ENCODE measurements at regions not wholly inside any gene's neighbourhood (a gene's known extent, or its start where the extent isn't known, plus 50 kb on each side); places are given as distances from the start of the nearest gene placed in this dataset.

DNA sequence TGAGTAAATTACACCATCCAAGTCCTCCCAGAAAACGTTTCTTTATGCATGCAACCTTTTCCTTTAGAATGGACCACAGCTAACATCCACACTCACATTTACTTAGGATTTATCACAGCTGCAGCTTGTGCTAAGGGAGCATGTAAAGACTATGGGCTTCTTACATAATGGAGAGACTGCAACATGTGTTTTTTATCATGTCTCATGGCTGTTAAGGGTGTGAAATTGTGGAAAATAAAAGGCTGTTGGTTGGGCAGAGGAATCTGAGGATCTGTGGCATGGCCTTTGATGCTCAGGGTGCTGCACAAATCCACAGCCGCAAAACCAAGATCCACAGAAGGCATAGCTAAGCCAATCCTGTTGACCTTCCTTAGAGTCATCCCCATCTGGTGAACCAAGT, 112.0 kb upstream of the MTNR1B start:
- H3K4me2 ChIP-seq, result no peak overlapping the region
- Mint-ChIP-seq H3K4me3 (no peak overlapping the region), H3K4me1 (no peaks in the 10 kb centered on the region), H3K27ac (no peak overlapping the region), H3K36me3 (ENCODE audit: low read depth) (peaks cover 34% of the 10 kb centered on the region), H3K27me3 (ENCODE audit: insufficient read depth, low read depth, poor library complexity) (no peaks in the 10 kb centered on the region), H3K9me3 (peaks cover 2% of the 10 kb centered on the region; the same call in 1 of the 3 replicates)
- no peaks in the 10 kb centered on the region for H4K20me1 ChIP-seq (replicated peaks; ENCODE audit: insufficient read depth)
- H3K27ac ChIP-seq (ENCODE audit: low read depth), result no peak overlapping the region
- no peaks in the 10 kb centered on the region for H3K27me3 ChIP-seq (ENCODE audit: insufficient read depth)
- no peak for TF ChIP-seq CREB1 (CRISPR knock-in tag; IDR thresholded peaks at IDR 0.05; ENCODE audit: low read depth)
- TF ChIP-seq ZNF114 (CRISPR knock-in tag; IDR thresholded peaks at IDR 0.05), result no peak
- TF ChIP-seq ZNF331 (CRISPR knock-in tag; IDR thresholded peaks at IDR 0.05; ENCODE audit: low read depth), result no peak
- no peak for TF ChIP-seq NANOG (IDR thresholded peaks at IDR 0.05; ENCODE audit: borderline replicate concordance)
- TF ChIP-seq, protein P1, sequence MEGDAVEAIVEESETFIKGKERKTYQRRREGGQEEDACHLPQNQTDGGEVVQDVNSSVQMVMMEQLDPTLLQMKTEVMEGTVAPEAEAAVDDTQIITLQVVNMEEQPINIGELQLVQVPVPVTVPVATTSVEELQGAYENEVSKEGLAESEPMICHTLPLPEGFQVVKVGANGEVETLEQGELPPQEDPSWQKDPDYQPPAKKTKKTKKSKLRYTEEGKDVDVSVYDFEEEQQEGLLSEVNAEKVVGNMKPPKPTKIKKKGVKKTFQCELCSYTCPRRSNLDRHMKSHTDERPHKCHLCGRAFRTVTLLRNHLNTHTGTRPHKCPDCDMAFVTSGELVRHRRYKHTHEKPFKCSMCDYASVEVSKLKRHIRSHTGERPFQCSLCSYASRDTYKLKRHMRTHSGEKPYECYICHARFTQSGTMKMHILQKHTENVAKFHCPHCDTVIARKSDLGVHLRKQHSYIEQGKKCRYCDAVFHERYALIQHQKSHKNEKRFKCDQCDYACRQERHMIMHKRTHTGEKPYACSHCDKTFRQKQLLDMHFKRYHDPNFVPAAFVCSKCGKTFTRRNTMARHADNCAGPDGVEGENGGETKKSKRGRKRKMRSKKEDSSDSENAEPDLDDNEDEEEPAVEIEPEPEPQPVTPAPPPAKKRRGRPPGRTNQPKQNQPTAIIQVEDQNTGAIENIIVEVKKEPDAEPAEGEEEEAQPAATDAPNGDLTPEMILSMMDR (conservative IDR thresholded peaks at IDR 0.05; ENCODE audit: low read depth in 2 of 2), result no peak
- TF ChIP-seq, protein P2, sequence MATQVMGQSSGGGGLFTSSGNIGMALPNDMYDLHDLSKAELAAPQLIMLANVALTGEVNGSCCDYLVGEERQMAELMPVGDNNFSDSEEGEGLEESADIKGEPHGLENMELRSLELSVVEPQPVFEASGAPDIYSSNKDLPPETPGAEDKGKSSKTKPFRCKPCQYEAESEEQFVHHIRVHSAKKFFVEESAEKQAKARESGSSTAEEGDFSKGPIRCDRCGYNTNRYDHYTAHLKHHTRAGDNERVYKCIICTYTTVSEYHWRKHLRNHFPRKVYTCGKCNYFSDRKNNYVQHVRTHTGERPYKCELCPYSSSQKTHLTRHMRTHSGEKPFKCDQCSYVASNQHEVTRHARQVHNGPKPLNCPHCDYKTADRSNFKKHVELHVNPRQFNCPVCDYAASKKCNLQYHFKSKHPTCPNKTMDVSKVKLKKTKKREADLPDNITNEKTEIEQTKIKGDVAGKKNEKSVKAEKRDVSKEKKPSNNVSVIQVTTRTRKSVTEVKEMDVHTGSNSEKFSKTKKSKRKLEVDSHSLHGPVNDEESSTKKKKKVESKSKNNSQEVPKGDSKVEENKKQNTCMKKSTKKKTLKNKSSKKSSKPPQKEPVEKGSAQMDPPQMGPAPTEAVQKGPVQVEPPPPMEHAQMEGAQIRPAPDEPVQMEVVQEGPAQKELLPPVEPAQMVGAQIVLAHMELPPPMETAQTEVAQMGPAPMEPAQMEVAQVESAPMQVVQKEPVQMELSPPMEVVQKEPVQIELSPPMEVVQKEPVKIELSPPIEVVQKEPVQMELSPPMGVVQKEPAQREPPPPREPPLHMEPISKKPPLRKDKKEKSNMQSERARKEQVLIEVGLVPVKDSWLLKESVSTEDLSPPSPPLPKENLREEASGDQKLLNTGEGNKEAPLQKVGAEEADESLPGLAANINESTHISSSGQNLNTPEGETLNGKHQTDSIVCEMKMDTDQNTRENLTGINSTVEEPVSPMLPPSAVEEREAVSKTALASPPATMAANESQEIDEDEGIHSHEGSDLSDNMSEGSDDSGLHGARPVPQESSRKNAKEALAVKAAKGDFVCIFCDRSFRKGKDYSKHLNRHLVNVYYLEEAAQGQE (IDR thresholded peaks at IDR 0.05; ENCODE audit: unreplicated experiment), result no peak
- TF ChIP-seq EZH2phosphoT487 (IDR thresholded peaks at IDR 0.05; ENCODE audit: unreplicated experiment), result no peak
- H2AFZ ChIP-seq, result no peak overlapping the region
- ATAC-seq (no peak), DNase-seq (ENCODE audit: low spot score) (no peak)
- no peaks in the 10 kb centered on the region for H3F3A ChIP-seq (replicated peaks; ENCODE audit: low read depth)
- H3K4me1 ChIP-seq (ENCODE audit: insufficient read depth), result no peaks in the 10 kb centered on the region
- H3K36me3 ChIP-seq (ENCODE audit: insufficient read depth), result no peaks in the 10 kb centered on the region
- H3K4me3 ChIP-seq, result no peak overlapping the region
- no peaks in the 10 kb centered on the region for H3K9me2 ChIP-seq (ENCODE audit: insufficient read depth)
- no peaks in the 10 kb centered on the region for H3K79me2 ChIP-seq (replicated peaks; ENCODE audit: insufficient read depth)

DNA sequence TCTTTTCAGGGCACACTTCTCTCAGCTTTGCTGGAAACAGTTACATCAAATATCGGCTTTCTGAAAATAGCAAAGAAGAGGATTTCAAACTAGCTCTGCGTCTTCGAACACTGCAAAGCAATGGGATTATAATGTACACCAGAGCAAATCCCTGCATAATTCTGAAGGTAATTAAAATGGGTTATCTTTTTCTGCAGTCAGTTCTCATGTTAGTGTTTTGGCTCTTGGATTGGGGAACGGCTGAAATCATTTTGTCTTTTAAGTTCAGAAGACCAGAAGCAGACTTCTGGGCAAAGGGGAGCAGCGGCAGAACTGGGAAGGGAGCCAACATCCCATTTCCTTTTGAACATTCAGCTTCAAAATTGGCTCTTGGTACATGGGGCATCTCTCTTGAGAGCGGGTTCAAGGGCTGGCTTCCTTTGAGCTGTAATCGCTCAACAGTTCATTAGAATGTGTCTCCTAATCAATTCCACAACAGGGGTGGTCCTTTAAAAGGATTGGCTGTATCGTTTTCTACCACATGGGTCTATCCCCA, 110.2 kb upstream of the MTNR1B start:
- H3K36me3 Mint-ChIP-seq (ENCODE audit: low read depth), result peaks cover 18% of the 10 kb centered on the region; the same call in 2 of the 3 replicates
- Histone ChIP-seq H3K4me3 (no peak overlapping the region), H3K4me1 (ENCODE audit: insufficient read depth) (no peaks in the 10 kb centered on the region), H3K27me3 (ENCODE audit: insufficient read depth) (no peaks in the 10 kb centered on the region), H3K9me2 (ENCODE audit: insufficient read depth) (no peaks in the 10 kb centered on the region), H3F3A (replicated peaks; ENCODE audit: low read depth) (no peaks in the 10 kb centered on the region), H3K79me2 (replicated peaks; ENCODE audit: insufficient read depth) (no peaks in the 10 kb centered on the region), H3K27ac (ENCODE audit: low read depth) (no peak overlapping the region), H2AFZ (no peak overlapping the region), H3K4me2 (no peak overlapping the region), H4K20me1 (replicated peaks; ENCODE audit: insufficient read depth) (no peaks in the 10 kb centered on the region), H3K36me3 (ENCODE audit: insufficient read depth) (no peaks in the 10 kb centered on the region)
- no peak for ATAC-seq
- H3K4me1 Mint-ChIP-seq, result no peaks in the 10 kb centered on the region
- H3K9me3 Mint-ChIP-seq, result no peaks in the 10 kb centered on the region
- no peak overlapping the region; the same call in 1 of the 2 replicates for H3K27ac Mint-ChIP-seq
- H3K4me3 Mint-ChIP-seq, result no peak overlapping the region
- DNase-seq (ENCODE audit: low spot score), result no peak
- no peaks in the 10 kb centered on the region for H3K27me3 Mint-ChIP-seq (ENCODE audit: insufficient read depth, low read depth, poor library complexity)
- TF ChIP-seq ZNF331 (CRISPR knock-in tag; IDR thresholded peaks at IDR 0.05; ENCODE audit: low read depth) (no peak), EZH2 (IDR thresholded peaks at IDR 0.05; ENCODE audit: low read depth, unreplicated experiment) (no peak)
- TF ChIP-seq, protein P3, sequence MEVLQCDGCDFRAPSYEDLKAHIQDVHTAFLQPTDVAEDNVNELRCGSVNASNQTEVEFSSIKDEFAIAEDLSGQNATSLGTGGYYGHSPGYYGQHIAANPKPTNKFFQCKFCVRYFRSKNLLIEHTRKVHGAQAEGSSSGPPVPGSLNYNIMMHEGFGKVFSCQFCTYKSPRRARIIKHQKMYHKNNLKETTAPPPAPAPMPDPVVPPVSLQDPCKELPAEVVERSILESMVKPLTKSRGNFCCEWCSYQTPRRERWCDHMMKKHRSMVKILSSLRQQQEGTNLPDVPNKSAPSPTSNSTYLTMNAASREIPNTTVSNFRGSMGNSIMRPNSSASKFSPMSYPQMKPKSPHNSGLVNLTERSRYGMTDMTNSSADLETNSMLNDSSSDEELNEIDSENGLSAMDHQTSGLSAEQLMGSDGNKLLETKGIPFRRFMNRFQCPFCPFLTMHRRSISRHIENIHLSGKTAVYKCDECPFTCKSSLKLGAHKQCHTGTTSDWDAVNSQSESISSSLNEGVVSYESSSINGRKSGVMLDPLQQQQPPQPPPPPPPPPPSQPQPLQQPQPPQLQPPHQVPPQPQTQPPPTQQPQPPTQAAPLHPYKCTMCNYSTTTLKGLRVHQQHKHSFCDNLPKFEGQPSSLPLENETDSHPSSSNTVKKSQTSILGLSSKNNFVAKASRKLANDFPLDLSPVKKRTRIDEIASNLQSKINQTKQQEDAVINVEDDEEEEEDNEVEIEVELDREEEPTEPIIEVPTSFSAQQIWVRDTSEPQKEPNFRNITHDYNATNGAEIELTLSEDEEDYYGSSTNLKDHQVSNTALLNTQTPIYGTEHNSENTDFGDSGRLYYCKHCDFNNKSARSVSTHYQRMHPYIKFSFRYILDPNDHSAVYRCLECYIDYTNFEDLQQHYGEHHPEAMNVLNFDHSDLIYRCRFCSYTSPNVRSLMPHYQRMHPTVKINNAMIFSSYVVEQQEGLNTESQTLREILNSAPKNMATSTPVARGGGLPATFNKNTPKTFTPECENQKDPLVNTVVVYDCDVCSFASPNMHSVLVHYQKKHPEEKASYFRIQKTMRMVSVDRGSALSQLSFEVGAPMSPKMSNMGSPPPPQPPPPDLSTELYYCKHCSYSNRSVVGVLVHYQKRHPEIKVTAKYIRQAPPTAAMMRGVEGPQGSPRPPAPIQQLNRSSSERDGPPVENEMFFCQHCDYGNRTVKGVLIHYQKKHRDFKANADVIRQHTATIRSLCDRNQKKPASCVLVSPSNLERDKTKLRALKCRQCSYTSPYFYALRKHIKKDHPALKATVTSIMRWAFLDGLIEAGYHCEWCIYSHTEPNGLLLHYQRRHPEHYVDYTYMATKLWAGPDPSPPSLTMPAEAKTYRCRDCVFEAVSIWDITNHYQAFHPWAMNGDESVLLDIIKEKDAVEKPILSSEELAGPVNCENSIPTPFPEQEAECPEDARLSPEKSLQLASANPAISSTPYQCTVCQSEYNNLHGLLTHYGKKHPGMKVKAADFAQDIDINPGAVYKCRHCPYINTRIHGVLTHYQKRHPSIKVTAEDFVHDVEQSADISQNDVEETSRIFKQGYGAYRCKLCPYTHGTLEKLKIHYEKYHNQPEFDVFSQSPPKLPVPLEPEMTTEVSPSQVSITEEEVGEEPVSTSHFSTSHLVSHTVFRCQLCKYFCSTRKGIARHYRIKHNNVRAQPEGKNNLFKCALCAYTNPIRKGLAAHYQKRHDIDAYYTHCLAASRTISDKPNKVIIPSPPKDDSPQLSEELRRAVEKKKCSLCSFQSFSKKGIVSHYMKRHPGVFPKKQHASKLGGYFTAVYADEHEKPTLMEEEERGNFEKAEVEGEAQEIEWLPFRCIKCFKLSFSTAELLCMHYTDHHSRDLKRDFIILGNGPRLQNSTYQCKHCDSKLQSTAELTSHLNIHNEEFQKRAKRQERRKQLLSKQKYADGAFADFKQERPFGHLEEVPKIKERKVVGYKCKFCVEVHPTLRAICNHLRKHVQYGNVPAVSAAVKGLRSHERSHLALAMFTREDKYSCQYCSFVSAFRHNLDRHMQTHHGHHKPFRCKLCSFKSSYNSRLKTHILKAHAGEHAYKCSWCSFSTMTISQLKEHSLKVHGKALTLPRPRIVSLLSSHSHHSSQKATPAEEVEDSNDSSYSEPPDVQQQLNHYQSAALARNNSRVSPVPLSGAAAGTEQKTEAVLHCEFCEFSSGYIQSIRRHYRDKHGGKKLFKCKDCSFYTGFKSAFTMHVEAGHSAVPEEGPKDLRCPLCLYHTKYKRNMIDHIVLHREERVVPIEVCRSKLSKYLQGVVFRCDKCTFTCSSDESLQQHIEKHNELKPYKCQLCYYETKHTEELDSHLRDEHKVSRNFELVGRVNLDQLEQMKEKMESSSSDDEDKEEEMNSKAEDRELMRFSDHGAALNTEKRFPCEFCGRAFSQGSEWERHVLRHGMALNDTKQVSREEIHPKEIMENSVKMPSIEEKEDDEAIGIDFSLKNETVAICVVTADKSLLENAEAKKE (CRISPR knock-in tag; IDR thresholded peaks at IDR 0.05), result no peak

Data from GM23338 (cell line).